Body of pancreas (tissue), 4 donors: ENCODE measurements at regions not wholly inside any gene's neighbourhood (a gene's known extent, or its start where the extent isn't known, plus 50 kb on each side); places are given as distances from the start of the nearest gene placed in this dataset.

Experiments
- ATAC-seq: fragments of 150-250 bp; one replicate; pipeline ENCODE4 v1.9.1; 2016
- DNase-seq, 4 donors: peaks; one replicate each; pipeline ENCODE4 v3.0.0-alpha.2; 2019
- H3K27ac ChIP-seq, 4 donors: fragments of 200-600 bp; sonication (generic); 1 replicate in 3 of 4; 2 replicates in 1 of 4; pipeline versions ENCODE4 v1.5.1 to v1.6.1; 2016 to 2019; ENCODE audit warnings: mild to moderate bottlenecking in 1 of 4, mixed read lengths in 1 of 4, moderate library complexity in 1 of 4
- H3K27me3 ChIP-seq, 2 donors: fragments of 200-600 bp; sonication (generic); one replicate each; pipeline ENCODE4 v1.6.0; 2016; ENCODE audit warnings: mild to moderate bottlenecking in 1 of 2
- H3K36me3 ChIP-seq, 2 donors: fragments of 200-600 bp; sonication (generic); replicated peaks in 1 of 2; 2 replicates each; pipeline ENCODE4 v1.5.1; 2016; ENCODE audit warnings: low read depth in 2 of 2; ENCODE audit not compliant: insufficient read depth in 1 of 2
- H3K4me1 ChIP-seq: fragments of 200-600 bp; sonication (generic); one replicate; pipeline ENCODE4 v1.6.0; 2016
- H3K4me3 ChIP-seq, 2 donors: fragments of 200-600 bp; sonication (generic); 1 replicate in 1 of 2; 2 replicates in 1 of 2; pipeline ENCODE4 v1.5.1; 2016 to 2019
- H3K9me3 ChIP-seq, 3 donors: fragments of 200-600 bp; sonication (generic); 1 replicate in 2 of 3; 2 replicates in 1 of 3; pipeline ENCODE4 v1.5.1; 2016
- POLR2A ChIP-seq, 3 donors: fragments of 450-650 bp; IDR thresholded peaks; one replicate each; pipeline ENCODE4 v1.6.1; 2016; ENCODE audit warnings: antibody characterized with exemption in 3 of 3, mild to moderate bottlenecking in 2 of 3
- WGBS, 2 donors: methylation state at CpG; one replicate each; pipeline ENCODE4 v1.1.5; 2017; 5-methylcytosine and 5-hydroxymethylcytosine counted together
- intact Hi-C: fragments of 100-400 bp; cut with DNase I; formaldehyde crosslinking; loops from one replicate; pipeline ENCODE4 v1.15.1; 2023
- TF ChIP-seq, protein P1 (sequence below), 7 experiments: fragments of 450-650 bp in 4 of 7; fragments of 200-600 bp in 3 of 7; sonication (generic) in 3 of 7; IDR thresholded peaks; one replicate each; pipeline ENCODE4 v1.5.1; 2016 to 2019; ENCODE audit warnings: antibody characterized with exemption in 7 of 7

DNA sequence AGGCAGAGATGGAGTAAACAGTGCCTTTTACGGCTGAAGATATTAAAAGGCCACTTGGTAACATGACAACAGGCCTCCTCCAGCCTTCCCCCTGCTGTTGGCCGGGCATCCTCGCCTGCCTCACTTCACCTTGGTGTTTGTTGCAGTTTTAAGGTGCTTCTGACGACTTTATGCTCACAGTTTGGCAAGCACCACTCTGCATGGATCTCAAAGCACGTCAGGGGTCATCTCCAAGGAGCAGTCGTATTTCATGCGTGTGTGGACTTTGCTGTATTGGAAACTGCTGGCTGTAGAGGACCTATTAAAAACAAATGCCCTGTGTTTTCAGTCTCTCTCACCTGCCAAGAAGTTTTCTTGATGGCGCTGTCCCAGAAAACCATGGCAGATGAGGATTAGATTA, 483.1 kb downstream of the RPS24 start:
- intact Hi-C loops: no loop called here
- TF ChIP-seq, protein P1, sequence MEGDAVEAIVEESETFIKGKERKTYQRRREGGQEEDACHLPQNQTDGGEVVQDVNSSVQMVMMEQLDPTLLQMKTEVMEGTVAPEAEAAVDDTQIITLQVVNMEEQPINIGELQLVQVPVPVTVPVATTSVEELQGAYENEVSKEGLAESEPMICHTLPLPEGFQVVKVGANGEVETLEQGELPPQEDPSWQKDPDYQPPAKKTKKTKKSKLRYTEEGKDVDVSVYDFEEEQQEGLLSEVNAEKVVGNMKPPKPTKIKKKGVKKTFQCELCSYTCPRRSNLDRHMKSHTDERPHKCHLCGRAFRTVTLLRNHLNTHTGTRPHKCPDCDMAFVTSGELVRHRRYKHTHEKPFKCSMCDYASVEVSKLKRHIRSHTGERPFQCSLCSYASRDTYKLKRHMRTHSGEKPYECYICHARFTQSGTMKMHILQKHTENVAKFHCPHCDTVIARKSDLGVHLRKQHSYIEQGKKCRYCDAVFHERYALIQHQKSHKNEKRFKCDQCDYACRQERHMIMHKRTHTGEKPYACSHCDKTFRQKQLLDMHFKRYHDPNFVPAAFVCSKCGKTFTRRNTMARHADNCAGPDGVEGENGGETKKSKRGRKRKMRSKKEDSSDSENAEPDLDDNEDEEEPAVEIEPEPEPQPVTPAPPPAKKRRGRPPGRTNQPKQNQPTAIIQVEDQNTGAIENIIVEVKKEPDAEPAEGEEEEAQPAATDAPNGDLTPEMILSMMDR (IDR thresholded peaks at IDR 0.05): no peak
- TF ChIP-seq POLR2A (IDR thresholded peaks at IDR 0.05): no peak
- H3K27me3 ChIP-seq: no peaks in the 10 kb centered on the region
- H3K4me1 ChIP-seq: peaks cover 5% of the 10 kb centered on the region
- H3K4me3 ChIP-seq: no peak overlapping the region
- H3K9me3 ChIP-seq: no peaks in the 10 kb centered on the region
- no peak for ATAC-seq
- DNase-seq: no peak
- no peaks in the 10 kb centered on the region for H3K36me3 ChIP-seq
- no peak overlapping the region for H3K27ac ChIP-seq
- WGBS, 2 donors: 77 to 84% methylated on average over 8 of the region's 8 CpGs

DNA sequence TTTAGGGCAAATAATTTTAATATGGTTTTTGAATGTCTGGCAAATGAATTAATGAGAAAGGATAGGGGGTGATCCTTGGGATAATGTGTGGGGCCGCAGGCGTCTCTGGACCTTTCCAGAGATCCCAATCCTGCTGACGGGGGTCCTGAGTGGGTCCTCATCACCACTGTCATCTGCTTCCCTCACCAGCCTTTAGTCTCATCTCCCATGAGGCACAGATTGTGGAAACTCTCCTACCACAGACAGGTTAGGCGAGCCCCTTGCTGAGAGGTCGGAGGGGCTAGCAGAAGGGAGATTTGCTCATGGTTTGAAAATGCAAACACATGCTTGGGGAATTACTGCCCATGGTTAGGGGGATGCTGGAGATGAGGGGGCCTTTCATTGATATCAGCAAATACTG, 484.6 kb downstream of the RPS24 start:
- TF ChIP-seq, protein P1 (IDR thresholded peaks at IDR 0.05): no peak
- no peak for TF ChIP-seq POLR2A (IDR thresholded peaks at IDR 0.05)

DNA sequence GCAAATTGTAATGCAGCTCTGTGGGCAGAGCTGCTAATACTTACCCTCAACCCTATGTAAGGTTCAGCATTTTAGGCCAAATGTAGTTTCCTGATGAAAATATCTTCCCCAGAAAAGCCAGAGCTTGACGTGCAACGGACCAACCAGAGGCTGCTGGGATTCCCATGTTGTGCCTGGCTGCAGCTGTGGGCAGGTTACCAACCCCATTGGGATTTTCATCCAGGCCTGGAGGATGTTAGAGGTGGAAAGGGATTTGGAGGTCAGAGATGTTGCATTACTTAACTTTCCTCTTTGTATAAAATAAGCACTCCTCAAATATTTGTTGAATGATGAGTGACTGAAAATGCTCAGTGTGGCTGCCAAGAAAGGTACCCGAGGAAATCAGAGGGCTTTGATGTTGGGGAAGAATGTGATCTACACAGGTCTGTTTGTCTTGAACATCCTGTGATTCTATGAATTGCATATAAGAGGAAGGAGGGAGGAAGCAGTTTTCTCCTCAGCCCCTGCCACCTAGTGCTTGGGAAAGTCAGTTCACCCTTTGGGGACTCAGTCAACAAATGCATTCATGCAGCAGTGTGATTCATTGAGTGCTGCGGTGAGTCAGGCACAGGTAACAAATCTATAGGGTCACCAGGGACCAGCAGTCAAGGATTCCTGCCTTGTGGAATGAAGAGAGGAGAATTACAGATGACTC, 487.2 kb downstream of the RPS24 start:
- H3K4me3 ChIP-seq: no peak overlapping the region
- TF ChIP-seq, protein P1 (IDR thresholded peaks at IDR 0.05): peak in 3 of 7 experiments; percentile 17 to 34 (median 18)
- TF ChIP-seq POLR2A (IDR thresholded peaks at IDR 0.05): no peak
- H3K36me3 ChIP-seq: no peaks in the 10 kb centered on the region
- H3K9me3 ChIP-seq: no peaks in the 10 kb centered on the region
- no peaks in the 10 kb centered on the region for H3K27me3 ChIP-seq
- 62 to 63% methylated on average over 4 of the region's 4 CpGs for WGBS, 2 donors
- H3K27ac ChIP-seq: no peak overlapping the region
- no peak for ATAC-seq
- intact Hi-C loops: no loop called here
- peak in 1 of 4 donors; percentile 21 for DNase-seq
- H3K4me1 ChIP-seq: no peaks in the 10 kb centered on the region

More for the DNA sequence above, 484.6 kb downstream of the RPS24 start:
- ATAC-seq (no peak), DNase-seq (no peak)
- Histone ChIP-seq H3K4me3 (no peak overlapping the region), H3K9me3 (no peaks in the 10 kb centered on the region), H3K4me1 (peaks cover 4% of the 10 kb centered on the region), H3K36me3 (no peaks in the 10 kb centered on the region), H3K27me3 (no peaks in the 10 kb centered on the region), H3K27ac (no peak overlapping the region)
- intact Hi-C loops: no loop called here
- WGBS, 2 donors: 86 to 92% methylated on average over 5 of the region's 5 CpGs

DNA sequence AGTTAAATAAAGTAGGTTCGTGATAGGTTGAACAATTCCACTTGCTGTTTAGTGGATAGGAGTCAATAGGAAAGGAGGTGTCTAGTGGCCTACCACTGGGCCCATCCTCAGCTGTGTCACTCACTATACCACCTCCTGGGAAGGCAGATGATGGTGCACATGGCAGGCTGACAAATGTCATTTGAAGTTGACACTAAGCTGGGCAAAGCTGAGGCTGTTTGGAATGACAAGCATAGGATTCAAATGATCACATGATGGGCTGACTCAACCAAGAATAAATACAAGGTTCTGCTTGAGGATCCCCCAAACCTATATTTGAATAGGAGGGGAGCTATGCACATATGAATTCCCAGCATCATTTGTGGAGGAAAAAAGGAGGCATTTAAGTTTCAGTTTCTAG, 489.8 kb downstream of the RPS24 start:
- no peak overlapping the region for H3K4me3 ChIP-seq
- no peaks in the 10 kb centered on the region for H3K27me3 ChIP-seq
- 91 to 100% methylated on average over 1 of the region's 1 CpG for WGBS, 2 donors
- intact Hi-C loops: no loop called here
- peaks cover under 1% of the 10 kb centered on the region for H3K4me1 ChIP-seq
- TF ChIP-seq, protein P1 (IDR thresholded peaks at IDR 0.05): no peak
- no peak for TF ChIP-seq POLR2A (IDR thresholded peaks at IDR 0.05)
- H3K27ac ChIP-seq: no peak overlapping the region
- no peaks in the 10 kb centered on the region for H3K36me3 ChIP-seq
- no peaks in the 10 kb centered on the region for H3K9me3 ChIP-seq
- ATAC-seq (no peak), DNase-seq (no peak)

DNA sequence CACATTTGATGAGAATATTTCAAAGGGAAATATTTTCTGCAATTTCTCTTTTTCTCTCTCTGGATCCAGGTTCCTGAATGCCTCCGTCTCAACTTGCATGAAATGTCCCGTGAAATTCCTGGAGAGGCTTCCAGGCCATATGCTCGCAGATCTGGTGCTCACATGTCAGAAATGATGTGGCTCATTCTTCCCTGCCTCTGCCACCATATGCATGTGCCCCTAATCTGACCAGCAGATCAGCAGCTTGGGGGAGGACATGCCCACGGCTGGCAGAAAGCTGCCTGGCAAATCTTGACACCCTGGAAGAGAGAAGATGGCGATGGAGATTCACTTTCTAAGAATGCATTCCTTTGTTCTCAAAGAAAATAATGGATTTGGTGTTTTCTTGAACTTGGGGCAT, 490.7 kb downstream of the RPS24 start:
- DNase-seq: no peak
- Histone ChIP-seq H3K27ac (no peak overlapping the region), H3K36me3 (no peaks in the 10 kb centered on the region), H3K4me1 (peaks cover 9% of the 10 kb centered on the region), H3K27me3 (no peaks in the 10 kb centered on the region), H3K9me3 (no peaks in the 10 kb centered on the region), H3K4me3 (no peak overlapping the region)
- WGBS, 2 donors: 88 to 93% methylated on average over 5 of the region's 5 CpGs
- ATAC-seq: no peak
- no peak for TF ChIP-seq POLR2A (IDR thresholded peaks at IDR 0.05)
- TF ChIP-seq, protein P1 (IDR thresholded peaks at IDR 0.05): no peak
- intact Hi-C loops: no loop called here
